Keratinocyte (primary cell): ENCODE measurements at regions not wholly inside any gene's neighbourhood (a gene's known extent, or its start where the extent isn't known, plus 50 kb on each side); places are given as distances from the start of the nearest gene placed in this dataset.

Experiments used
- CTCF ChIP-seq, 3 experiments: IDR thresholded peaks in 1 of 3; conservative IDR thresholded peaks in 1 of 3; optimal IDR thresholded peaks in 1 of 3; 2 replicates in 2 of 3; 3 replicates in 1 of 3; pipeline versions ENCODE3 to v1.5.1; 2011; ENCODE audit warnings: low read length in 3 of 3, mild to moderate bottlenecking in 3 of 3, moderate library complexity in 2 of 3, control low read depth in 1 of 3, inconsistent platforms in 1 of 3; ENCODE audit not compliant: insufficient read depth in 2 of 3; ENCODE audit errors: extremely low read depth in 1 of 3
- EZH2 ChIP-seq: IDR thresholded peaks from one replicate; pipeline ENCODE4 v1.6.1; 2012; ENCODE audit warnings: inconsistent platforms, mild to moderate bottlenecking, low read length, moderate library complexity

- TF ChIP-seq CTCF (optimal IDR thresholded peaks at IDR 0.05 in 1 of 3, IDR thresholded peaks at IDR 0.05 in 1 of 3, conservative IDR thresholded peaks at IDR 0.05 in 1 of 3; ENCODE audit: extremely low read depth in 1 of 3, insufficient read depth in 2 of 3, low read length in 3 of 3) (no peak), EZH2 (no peak)
Measured at GRCh38 chr6:3534599-3534998, 77.7 kb upstream of the SLC22A23 start.
